ENCODE measurements at regions not wholly inside any gene's neighbourhood (a gene's known extent, or its start where the extent isn't known, plus 50 kb on each side); places are given as distances from the start of the nearest gene placed in this dataset.
A peak's percentile ranks its signal among the peaks of the same experiment; 100 is the strongest.
"Not testable (repeated sequence)": the region's sequence is repeated elsewhere in the genome, so short reads cannot be mapped to it uniquely, and the experiment has no call there.

DNA sequence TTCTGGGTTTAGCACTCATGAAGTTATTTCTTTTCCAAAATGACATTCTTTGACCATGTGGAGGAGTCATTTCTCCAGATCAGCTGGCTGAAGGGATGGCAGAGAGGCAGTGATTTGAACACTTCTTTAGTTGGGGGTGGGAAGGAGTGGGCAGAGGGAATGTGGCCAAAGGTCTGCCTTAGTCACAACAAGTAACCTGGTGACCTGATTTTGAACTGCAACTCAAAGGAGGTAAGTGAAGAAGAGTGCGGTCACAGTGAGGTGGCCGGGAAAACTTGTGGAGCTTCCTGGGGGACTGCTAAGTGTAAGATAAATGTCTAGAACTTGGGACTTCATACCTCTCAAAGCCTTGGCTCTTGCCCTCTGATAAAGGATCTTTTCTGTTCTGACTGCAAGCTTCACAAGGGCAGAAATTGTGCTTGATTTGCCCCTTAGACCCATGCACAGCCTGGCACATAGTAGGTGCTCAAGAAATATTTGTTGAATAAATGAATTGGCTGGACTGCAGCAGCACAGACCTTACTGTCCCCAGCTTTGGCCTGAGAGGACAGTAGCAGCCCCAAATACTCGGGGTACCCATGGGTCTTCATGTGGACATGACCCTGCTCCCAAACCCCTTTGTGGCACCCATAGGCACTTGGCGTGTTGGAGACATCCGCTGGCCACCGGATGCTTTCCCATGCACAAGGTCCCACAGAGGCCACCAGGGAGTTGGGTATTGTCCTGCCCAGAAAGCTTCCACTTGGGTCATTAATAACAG is 99.0 kb upstream of the ALX4 start:
- DNase-seq (ENCODE audit: low spot score), result no peak
- intact Hi-C loops (cut with DNase I), result no loop called here

GRCh38 chr11:44409558-44410236 is 99.8 kb upstream of the ALX4 start:
- no peak for DNase-seq (ENCODE audit: low spot score)
- intact Hi-C loops (cut with DNase I), result no loop called here

DNA sequence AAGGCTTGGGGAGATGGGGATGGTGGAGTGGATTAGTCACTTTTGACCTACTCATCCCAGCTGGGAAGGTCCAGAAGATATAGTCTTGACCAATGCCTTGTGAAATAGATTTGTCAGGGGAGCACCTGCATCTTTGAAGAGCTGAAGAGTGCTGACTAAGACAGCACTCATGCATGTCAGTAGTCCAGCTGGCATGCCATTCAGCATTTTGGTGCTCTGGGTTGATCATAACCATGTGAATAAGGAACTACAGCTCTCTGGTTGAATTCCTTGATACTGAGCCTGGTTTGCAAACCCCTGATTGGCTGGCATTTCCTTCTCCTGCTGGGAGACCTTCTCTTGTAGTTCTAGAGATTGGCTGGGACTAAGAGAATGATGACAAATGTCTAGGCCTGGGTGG is 106.8 kb upstream of the ALX4 start:
- intact Hi-C loops (cut with DNase I), result no loop called here
- DNase-seq (ENCODE audit: low spot score), result no peak

- intact Hi-C loops (cut with DNase I), result no loop called here
- no peak for DNase-seq (ENCODE audit: low spot score)
These were observed 108.0 kb upstream of the ALX4 start for GRCh38 chr11:44417731-44418455.

DNA sequence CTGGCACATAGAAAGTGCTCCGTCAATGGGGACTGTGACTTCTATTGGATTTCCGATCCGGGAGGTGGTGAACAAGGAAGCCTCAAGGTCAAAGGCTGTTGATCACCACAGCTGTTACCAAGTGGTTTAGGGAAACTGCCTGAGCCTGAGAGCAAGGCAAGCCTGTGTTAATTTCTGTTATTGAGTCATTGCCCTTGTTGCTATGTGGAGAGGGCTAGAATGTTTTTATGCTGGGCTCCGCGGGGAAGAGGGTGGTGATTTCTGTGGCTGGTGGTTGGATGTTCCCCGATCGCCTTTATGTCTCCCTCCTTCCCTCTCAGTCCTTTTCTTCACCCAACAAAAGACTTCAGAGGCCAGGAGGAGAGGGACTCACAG is 108.5 kb upstream of the ALX4 start:
- DNase-seq (ENCODE audit: low spot score), result no peak
- intact Hi-C loops (cut with DNase I), result no loop called here

DNA sequence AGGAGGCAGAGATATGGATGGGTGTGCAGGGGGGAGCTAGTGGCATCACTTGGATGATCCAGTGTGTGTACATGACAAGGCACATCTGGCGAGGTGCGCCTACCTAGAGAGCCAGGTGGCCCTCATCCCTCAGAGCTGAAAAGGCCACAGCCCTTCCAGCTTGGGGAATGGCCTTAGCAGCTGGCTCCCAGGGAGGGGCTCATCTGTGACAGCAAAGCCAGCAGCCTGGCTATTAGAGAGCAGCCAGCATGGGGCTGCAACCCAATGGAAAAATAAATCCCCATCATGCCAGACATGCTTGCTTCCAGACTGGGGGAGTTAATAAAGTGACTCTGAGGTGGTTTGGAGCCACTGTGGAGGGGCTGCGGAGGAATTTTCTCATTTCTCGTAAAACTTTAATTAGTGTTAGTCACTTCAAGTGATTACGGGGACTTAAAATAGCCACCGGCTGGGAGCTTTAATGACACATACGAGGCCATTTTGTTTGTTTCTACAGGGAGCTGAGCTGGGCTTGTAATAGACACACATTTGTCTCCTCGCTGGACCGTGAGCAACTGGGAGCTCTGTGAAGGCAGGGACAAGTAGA is 111.2 kb upstream of the ALX4 start:
- no peak for DNase-seq (ENCODE audit: low spot score)
- intact Hi-C loops (cut with DNase I), result no loop called here

- no peak for DNase-seq (ENCODE audit: low spot score)
- intact Hi-C loops (cut with DNase I), result no loop called here
These were observed 113.3 kb upstream of the ALX4 start for GRCh38 chr11:44423289-44423688.

DNA sequence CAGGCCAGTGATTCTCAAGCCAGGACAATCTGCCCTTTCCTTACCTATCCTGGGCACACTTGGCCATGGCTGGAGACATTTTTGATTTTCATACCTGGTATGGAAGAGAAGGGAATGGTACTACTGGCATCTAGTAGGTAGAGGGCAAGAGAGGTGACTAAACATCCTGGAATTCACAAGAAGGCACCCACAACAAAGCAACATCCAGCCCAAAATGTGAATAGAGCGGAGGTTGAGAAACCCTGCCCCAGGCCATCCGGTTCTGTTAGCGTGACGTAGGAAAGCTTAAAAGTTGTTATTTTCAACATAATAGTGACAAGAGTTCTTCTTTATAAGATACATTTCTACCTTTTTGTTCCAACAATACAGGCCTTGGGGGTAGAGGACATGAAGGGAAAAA is 114.9 kb upstream of the ALX4 start:
- intact Hi-C loops (cut with DNase I), result no loop called here
- DNase-seq (ENCODE audit: low spot score), result no peak

DNA sequence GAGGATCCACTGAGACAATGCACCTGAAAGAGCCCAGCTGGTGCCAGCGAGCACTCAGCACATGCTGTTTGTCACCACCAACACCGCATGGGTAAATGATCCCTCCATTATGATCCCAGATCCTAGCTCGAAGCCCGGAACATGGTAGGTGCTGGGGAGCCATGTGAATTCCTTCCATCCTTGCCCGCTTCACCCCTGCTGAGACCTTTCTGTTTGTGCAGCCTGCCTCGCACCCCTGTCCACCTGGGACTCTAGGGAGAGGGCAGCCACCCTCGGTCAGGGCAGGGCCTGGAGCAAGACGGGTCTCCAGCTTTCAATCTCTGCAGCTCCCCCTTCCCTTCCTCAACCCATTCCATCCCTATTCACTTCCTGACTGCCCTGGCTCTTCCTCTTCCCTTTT is 116.2 kb upstream of the ALX4 start:
- DNase-seq (ENCODE audit: low spot score), result no peak
- intact Hi-C loops (cut with DNase I), result no loop called here

- DNase-seq (ENCODE audit: low spot score), result no peak
- intact Hi-C loops (cut with DNase I), result no loop called here
These were observed 117.0 kb upstream of the ALX4 start for GRCh38 chr11:44426958-44427357.

GRCh38 chr11:44427432-44427831 is 117.5 kb upstream of the ALX4 start:
- intact Hi-C loops (cut with DNase I), result no loop called here
- DNase-seq (ENCODE audit: low spot score), result no peak

DNA sequence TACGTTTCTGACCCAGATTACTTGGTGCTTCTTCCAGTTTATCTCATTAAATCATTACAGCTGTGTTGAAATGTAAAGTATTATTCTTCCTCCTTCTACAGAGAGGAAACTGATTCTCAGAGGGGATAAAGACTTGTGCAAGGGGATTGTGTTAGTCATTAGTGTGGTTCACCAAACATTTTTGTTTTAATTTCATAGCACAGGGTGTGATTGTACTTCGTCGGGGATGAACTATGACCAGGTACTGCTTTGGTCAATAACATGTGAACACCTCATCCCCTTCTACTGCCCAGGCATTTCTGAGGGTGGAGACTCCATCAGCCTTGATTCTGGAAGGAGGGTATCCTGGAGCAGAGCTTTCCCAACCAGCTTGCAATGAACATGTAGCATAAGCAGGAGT is 120.2 kb upstream of the ALX4 start:
- intact Hi-C loops (cut with DNase I), result no loop called here
- no peak for DNase-seq (ENCODE audit: low spot score)

DNA sequence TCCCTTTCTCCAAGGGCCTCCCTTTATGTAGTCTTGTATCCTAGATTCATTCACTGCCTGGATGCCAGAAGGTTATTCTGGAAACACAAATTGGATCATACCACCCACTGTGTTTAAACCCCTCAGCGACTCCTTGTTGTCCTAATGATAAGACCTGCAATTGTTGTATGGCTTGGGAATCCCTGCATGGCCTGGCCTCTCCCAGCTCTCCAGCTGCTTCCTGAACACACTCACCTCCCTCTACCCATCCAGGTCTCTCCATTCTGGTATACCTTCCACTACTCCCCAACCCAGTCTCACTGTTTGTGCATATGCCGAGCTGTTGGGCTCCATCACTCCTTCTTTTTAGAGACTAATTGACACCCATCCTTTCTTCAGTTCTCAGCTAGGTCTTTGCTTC is 124.3 kb upstream of the ALX4 start:
- intact Hi-C loops (cut with DNase I), result no loop called here
- DNase-seq (ENCODE audit: low spot score), result no peak

DNA sequence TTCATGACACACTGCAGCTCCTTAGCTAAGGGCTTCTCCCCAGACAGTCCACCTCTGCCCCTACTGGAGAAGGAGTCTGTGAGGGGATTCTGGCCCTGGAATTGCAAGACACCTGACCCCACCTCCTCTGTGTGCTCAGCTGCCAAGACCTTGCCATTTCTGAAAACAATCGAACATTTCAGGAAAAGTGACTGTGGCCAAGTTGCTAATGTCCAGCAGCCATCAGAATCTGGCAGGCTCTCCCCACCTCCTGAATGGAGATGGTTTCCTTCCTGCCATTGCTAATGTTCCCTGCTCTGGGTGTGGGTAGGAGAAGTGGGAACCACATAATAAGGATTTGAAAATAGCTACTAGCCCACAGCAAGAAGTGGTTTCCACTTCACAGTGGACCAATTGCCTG is 127.2 kb upstream of the ALX4 start:
- intact Hi-C loops (cut with DNase I), result no loop called here
- DNase-seq (ENCODE audit: low spot score), result no peak

- DNase-seq (ENCODE audit: low spot score); intact Hi-C loops (cut with DNase I): not testable (repeated sequence)
These were observed 122.4 kb upstream of the CD82 start for GRCh38 chr11:44442893-44443673.

- no peak for DNase-seq (ENCODE audit: low spot score)
- intact Hi-C loops (cut with DNase I), result loop anchor here in 1 of 2 donors (1.0 kb wide), 1 partner anchor 29 kb away; no protein-coding TSS in a partner anchor
These were observed 121.4 kb upstream of the CD82 start for GRCh38 chr11:44443836-44444769.

DNA sequence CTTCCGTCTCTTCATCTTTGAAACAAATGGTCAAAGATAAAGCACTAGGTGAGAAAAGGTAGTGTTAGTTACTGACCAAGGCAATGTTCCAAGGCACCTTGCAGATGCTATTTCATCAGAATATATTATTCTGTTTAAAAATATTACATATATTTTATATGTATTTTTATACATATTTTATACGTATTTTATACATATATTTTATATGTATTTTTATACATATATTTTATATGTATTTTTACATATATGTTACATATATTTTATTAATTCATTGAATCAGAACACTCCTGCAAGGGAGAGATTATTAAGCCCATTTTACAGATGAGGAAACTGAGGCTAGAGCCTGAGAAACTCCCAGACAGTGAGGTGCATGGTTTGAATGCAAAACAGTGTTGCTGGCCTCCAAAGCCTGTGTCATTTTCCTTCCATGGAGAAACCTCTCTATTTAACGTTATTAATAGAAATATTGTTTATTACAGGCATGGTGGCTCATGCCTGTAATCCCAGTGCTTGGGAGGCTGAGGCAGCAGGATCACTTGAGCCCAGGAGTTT is 120.6 kb upstream of the CD82 start:
- intact Hi-C loops (cut with DNase I), result loop anchor here in 1 of 2 donors (1.0 kb wide), 1 partner anchor 30 kb away; no protein-coding TSS in a partner anchor
- peak; percentile 29 for DNase-seq (ENCODE audit: low spot score)
